ENCODE measurements at regions not wholly inside any gene's neighbourhood (a gene's known extent, or its start where the extent isn't known, plus 50 kb on each side); places are given as distances from the start of the nearest gene placed in this dataset.

- no peak for TF ChIP-seq CTCF (IDR thresholded peaks at IDR 0.05)
- TF ChIP-seq USF2 (CRISPR knock-in tag; IDR thresholded peaks at IDR 0.05), result no peak
- no peak for TF ChIP-seq ZNF416 (CRISPR knock-in tag; IDR thresholded peaks at IDR 0.05)
- no peak for TF ChIP-seq STAT6 (CRISPR knock-in tag; conservative IDR thresholded peaks at IDR 0.05; ENCODE audit: low read depth)
- no peak for TF ChIP-seq SP1 (CRISPR knock-in tag; conservative IDR thresholded peaks at IDR 0.05)
- no peak for TF ChIP-seq PREB (CRISPR knock-in tag; IDR thresholded peaks at IDR 0.05; ENCODE audit: borderline replicate concordance)
- TF ChIP-seq GRHL2 (CRISPR knock-in tag; IDR thresholded peaks at IDR 0.05; ENCODE audit: insufficient replicate concordance, severe bottlenecking), result no peak
- TF ChIP-seq IRF1 (CRISPR knock-in tag; IDR thresholded peaks at IDR 0.05), result no peak
These were observed 136.6 kb downstream of the ENGASE start for GRCh38 chr17:79211061-79211770.

Measured in WTC11 (cell line).